ENCODE measurements at regions not wholly inside any gene's neighbourhood (a gene's known extent, or its start where the extent isn't known, plus 50 kb on each side); places are given as distances from the start of the nearest gene placed in this dataset.

- ATAC-seq = peak; percentile 47
- no peaks in the 10 kb centered on the region for H3K4me1 Mint-ChIP-seq
- no peak overlapping the region for H3K4me3 Mint-ChIP-seq
- peaks cover 43% of the 10 kb centered on the region for H3K27me3 Mint-ChIP-seq
- no peaks in the 10 kb centered on the region for H3K36me3 Mint-ChIP-seq
- no peak overlapping the region for H3K27ac Mint-ChIP-seq
- H3K9me3 Mint-ChIP-seq = no peaks in the 10 kb centered on the region
These were observed 248.6 kb downstream of the ALDH8A1 start for GRCh38 chr6:134701301-134701700.

GRCh38 chr6:134698228-134698627 lies 251.7 kb downstream of the ALDH8A1 start:
- Mint-ChIP-seq H3K27me3 (peaks cover 29% of the 10 kb centered on the region), H3K36me3 (no peaks in the 10 kb centered on the region), H3K4me1 (no peaks in the 10 kb centered on the region), H3K27ac (no peak overlapping the region), H3K9me3 (no peaks in the 10 kb centered on the region), H3K4me3 (no peak overlapping the region)
- ATAC-seq = no peak

GRCh38 chr6:134692008-134692407 lies 257.9 kb downstream of the ALDH8A1 start:
- ATAC-seq = no peak
- peaks cover 6% of the 10 kb centered on the region for H3K27me3 Mint-ChIP-seq
- H3K4me3 Mint-ChIP-seq = no peak overlapping the region
- H3K36me3 Mint-ChIP-seq = no peaks in the 10 kb centered on the region
- no peak overlapping the region for H3K27ac Mint-ChIP-seq
- H3K9me3 Mint-ChIP-seq = no peaks in the 10 kb centered on the region
- H3K4me1 Mint-ChIP-seq = no peaks in the 10 kb centered on the region

- Mint-ChIP-seq H3K27me3 (no peaks in the 10 kb centered on the region), H3K4me1 (no peaks in the 10 kb centered on the region), H3K36me3 (no peaks in the 10 kb centered on the region), H3K9me3 (no peaks in the 10 kb centered on the region), H3K27ac (no peak overlapping the region), H3K4me3 (no peak overlapping the region)
- no peak for ATAC-seq
These were observed 258.7 kb downstream of the ALDH8A1 start for GRCh38 chr6:134691180-134691579.

GRCh38 chr6:134690048-134690447 lies 259.9 kb downstream of the ALDH8A1 start:
- H3K4me1 Mint-ChIP-seq = no peaks in the 10 kb centered on the region
- no peak overlapping the region for H3K4me3 Mint-ChIP-seq
- ATAC-seq = peak; percentile 10
- H3K27ac Mint-ChIP-seq = no peak overlapping the region
- peaks cover 6% of the 10 kb centered on the region for H3K27me3 Mint-ChIP-seq
- no peaks in the 10 kb centered on the region for H3K36me3 Mint-ChIP-seq
- no peaks in the 10 kb centered on the region for H3K9me3 Mint-ChIP-seq

- no peak for ATAC-seq
- Mint-ChIP-seq H3K36me3 (no peaks in the 10 kb centered on the region), H3K4me3 (no peak overlapping the region), H3K27me3 (peaks cover 7% of the 10 kb centered on the region), H3K9me3 (no peaks in the 10 kb centered on the region), H3K27ac (no peak overlapping the region), H3K4me1 (no peaks in the 10 kb centered on the region)
These were observed 260.3 kb downstream of the ALDH8A1 start for GRCh38 chr6:134689641-134690040.

GRCh38 chr6:134689177-134689576 lies 260.7 kb downstream of the ALDH8A1 start:
- Mint-ChIP-seq H3K27ac (no peak overlapping the region), H3K9me3 (no peaks in the 10 kb centered on the region), H3K4me3 (no peak overlapping the region), H3K36me3 (no peaks in the 10 kb centered on the region), H3K4me1 (no peaks in the 10 kb centered on the region), H3K27me3 (peaks cover 7% of the 10 kb centered on the region)
- no peak for ATAC-seq

GRCh38 chr6:134686071-134686470 lies 263.8 kb downstream of the ALDH8A1 start:
- Mint-ChIP-seq H3K9me3 (no peaks in the 10 kb centered on the region), H3K27ac (no peak overlapping the region), H3K4me3 (no peak overlapping the region), H3K27me3 (peaks cover 7% of the 10 kb centered on the region), H3K4me1 (no peaks in the 10 kb centered on the region), H3K36me3 (no peaks in the 10 kb centered on the region)
- ATAC-seq = no peak

GRCh38 chr6:134684423-134684795 lies 265.5 kb downstream of the ALDH8A1 start:
- Mint-ChIP-seq H3K9me3 (no peaks in the 10 kb centered on the region), H3K36me3 (no peaks in the 10 kb centered on the region), H3K4me3 (no peak overlapping the region), H3K27ac (no peak overlapping the region), H3K27me3 (peaks cover 7% of the 10 kb centered on the region), H3K4me1 (no peaks in the 10 kb centered on the region)
- ATAC-seq = no peak

- H3K4me3 Mint-ChIP-seq = no peak overlapping the region
- H3K9me3 Mint-ChIP-seq = no peaks in the 10 kb centered on the region
- H3K27me3 Mint-ChIP-seq = peaks cover 7% of the 10 kb centered on the region
- no peaks in the 10 kb centered on the region for H3K4me1 Mint-ChIP-seq
- H3K36me3 Mint-ChIP-seq = no peaks in the 10 kb centered on the region
- no peak for ATAC-seq
- H3K27ac Mint-ChIP-seq = no peak overlapping the region
These were observed 266.0 kb downstream of the ALDH8A1 start for GRCh38 chr6:134683783-134684422.

- no peak for ATAC-seq
- no peak overlapping the region for H3K27ac Mint-ChIP-seq
- no peaks in the 10 kb centered on the region for H3K36me3 Mint-ChIP-seq
- H3K4me1 Mint-ChIP-seq = no peaks in the 10 kb centered on the region
- peaks cover 6% of the 10 kb centered on the region for H3K27me3 Mint-ChIP-seq
- H3K4me3 Mint-ChIP-seq = no peak overlapping the region
- H3K9me3 Mint-ChIP-seq = no peaks in the 10 kb centered on the region
These were observed 269.5 kb downstream of the ALDH8A1 start for GRCh38 chr6:134680433-134680832.

- peaks cover 1% of the 10 kb centered on the region for H3K27me3 Mint-ChIP-seq
- ATAC-seq = no peak
- H3K9me3 Mint-ChIP-seq = no peaks in the 10 kb centered on the region
- no peak overlapping the region for H3K4me3 Mint-ChIP-seq
- H3K36me3 Mint-ChIP-seq = no peaks in the 10 kb centered on the region
- no peak overlapping the region for H3K27ac Mint-ChIP-seq
- no peaks in the 10 kb centered on the region for H3K4me1 Mint-ChIP-seq
These were observed 269.9 kb downstream of the ALDH8A1 start for GRCh38 chr6:134680021-134680420.

GRCh38 chr6:134678436-134678889 lies 271.4 kb downstream of the ALDH8A1 start:
- no peak overlapping the region for H3K27ac Mint-ChIP-seq
- no peaks in the 10 kb centered on the region for H3K36me3 Mint-ChIP-seq
- ATAC-seq = no peak

GRCh38 chr6:134676307-134677281 lies 273.3 kb downstream of the ALDH8A1 start:
- H3K36me3 Mint-ChIP-seq = no peaks in the 10 kb centered on the region

More at GRCh38 chr6:134678436-134678889, 271.4 kb downstream of the ALDH8A1 start:
- Mint-ChIP-seq H3K9me3 (no peaks in the 10 kb centered on the region), H3K4me1 (no peaks in the 10 kb centered on the region), H3K4me3 (no peak overlapping the region), H3K27me3 (no peaks in the 10 kb centered on the region)

GRCh38 chr6:134675110-134676054 lies 274.5 kb downstream of the ALDH8A1 start:
- H3K4me1 Mint-ChIP-seq = no peaks in the 10 kb centered on the region
- no peaks in the 10 kb centered on the region for H3K36me3 Mint-ChIP-seq
- ATAC-seq = no peak
- H3K9me3 Mint-ChIP-seq = no peaks in the 10 kb centered on the region
- H3K27me3 Mint-ChIP-seq = no peaks in the 10 kb centered on the region
- no peak overlapping the region for H3K27ac Mint-ChIP-seq
- H3K4me3 Mint-ChIP-seq = no peak overlapping the region

More at GRCh38 chr6:134676307-134677281, 273.3 kb downstream of the ALDH8A1 start:
- no peak for ATAC-seq
- H3K4me1 Mint-ChIP-seq = no peaks in the 10 kb centered on the region
- H3K4me3 Mint-ChIP-seq = no peak overlapping the region
- H3K27ac Mint-ChIP-seq = no peak overlapping the region
- H3K27me3 Mint-ChIP-seq = no peaks in the 10 kb centered on the region
- H3K9me3 Mint-ChIP-seq = no peaks in the 10 kb centered on the region

Data from stimulated activated memory B cell treated with anti-CD40 and anti-IgM and Interleukin-4, amounts not matched to agents 10 μg/mL and 1 μg/mL and 100 μg/mL, for 72 hours (primary cell).